ENCODE measurements at regions not wholly inside any gene's neighbourhood (a gene's known extent, or its start where the extent isn't known, plus 50 kb on each side); places are given as distances from the start of the nearest gene placed in this dataset.

DNA sequence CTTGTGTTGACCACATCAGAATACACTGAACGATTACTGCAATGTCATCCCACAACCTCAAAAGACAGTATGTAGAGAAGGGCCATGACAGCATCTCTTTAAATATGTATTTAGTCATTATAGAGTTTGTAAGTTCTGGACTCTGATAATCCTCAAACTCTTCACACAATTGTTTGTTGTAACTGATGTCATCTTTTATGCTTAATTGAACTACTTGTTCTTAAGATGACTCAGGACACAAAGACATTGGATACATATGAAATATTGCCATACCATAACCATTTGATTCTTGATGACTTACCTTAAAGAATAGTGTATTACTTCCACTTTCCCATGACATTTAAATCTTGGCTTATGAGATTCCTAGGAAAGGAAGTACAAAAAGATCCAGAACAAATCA, 347.6 kb downstream of the KLF5 start:
- no peaks in the 10 kb centered on the region for H4K20me1 ChIP-seq
- no peak overlapping the region for H3K4me2 ChIP-seq
- peaks cover 0 to 4% (median 0%) of the 10 kb centered on the region in 10 experiments; a peak in 1 of 20 replicates for H3K4me1 ChIP-seq
- H3K9ac ChIP-seq = no peak overlapping the region
- H3K27ac ChIP-seq = no peak overlapping the region
- H3K36me3 ChIP-seq = no peaks in the 10 kb centered on the region
- no peak overlapping the region for H3K4me3 ChIP-seq
- H3K9me3 ChIP-seq (replicated peaks in 1 of 11) = no peaks in the 10 kb centered on the region
- no peak for TF ChIP-seq Cebpa-rat (IDR thresholded peaks at IDR 0.05)
- no peaks in the 10 kb centered on the region for H3K27me3 ChIP-seq

DNA sequence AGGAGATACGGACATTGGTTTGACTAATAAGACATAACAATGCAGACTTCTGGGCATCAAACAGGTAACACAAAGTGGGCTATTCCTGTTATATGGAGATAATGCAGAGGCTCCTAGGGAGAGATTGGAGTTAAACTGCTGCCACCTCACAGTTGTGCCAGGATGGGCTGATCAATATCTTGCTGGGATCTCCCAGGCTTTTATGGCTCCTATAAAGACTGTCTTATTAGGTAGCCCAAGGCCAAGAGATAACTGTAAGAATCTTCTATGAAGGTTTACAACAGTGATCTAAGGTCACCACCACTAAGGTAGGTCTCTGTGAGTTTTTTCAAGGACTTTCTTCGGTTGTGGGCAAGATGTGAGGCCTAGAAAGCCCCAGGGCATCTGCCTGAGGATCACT, 345.8 kb downstream of the KLF5 start:
- no peak for TF ChIP-seq Cebpa-rat (IDR thresholded peaks at IDR 0.05)
- Histone ChIP-seq H3K9ac (no peak overlapping the region), H3K4me1 (peaks cover 0 to 4% (median 0%) of the 10 kb centered on the region in 10 experiments; a peak in 1 of 20 replicates), H3K36me3 (no peaks in the 10 kb centered on the region), H3K4me2 (no peak overlapping the region), H3K27me3 (no peaks in the 10 kb centered on the region), H4K20me1 (no peaks in the 10 kb centered on the region), H3K9me3 (replicated peaks in 1 of 11) (no peaks in the 10 kb centered on the region), H3K27ac (no peak overlapping the region), H3K4me3 (no peak overlapping the region)

DNA sequence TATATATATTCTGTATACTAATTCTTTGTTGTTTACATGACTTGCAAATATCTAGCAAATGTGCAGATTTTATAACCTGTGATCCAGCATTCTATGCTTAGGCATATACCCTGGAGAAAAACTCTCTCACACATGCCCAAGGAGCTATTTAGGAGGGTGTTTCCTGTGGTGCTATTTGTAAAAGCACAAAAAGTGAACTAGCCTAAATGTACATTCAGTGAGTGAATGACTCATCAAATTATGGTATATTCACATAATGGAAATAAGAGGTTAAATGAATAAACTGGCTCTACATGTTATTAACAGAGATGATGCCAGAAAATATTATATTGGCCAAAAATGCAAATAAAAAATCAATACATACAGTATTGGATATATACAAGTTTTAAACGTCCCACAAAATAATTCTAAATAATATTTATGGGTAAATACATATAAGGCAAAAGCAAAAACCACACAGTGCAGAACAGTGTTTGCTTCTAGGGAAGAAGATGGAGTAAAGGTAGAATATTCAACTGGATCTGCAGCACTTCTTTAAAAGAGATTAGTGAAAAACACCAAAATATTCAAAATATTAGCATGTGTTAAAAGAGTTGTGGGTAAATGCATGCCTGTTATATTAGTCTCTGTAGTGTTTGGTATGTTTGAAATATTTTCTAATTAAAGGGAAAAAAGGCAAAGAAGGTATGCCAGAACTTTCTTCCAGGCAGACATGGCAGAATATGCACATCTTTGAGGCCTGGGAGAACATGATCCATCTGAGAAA, 344.7 kb downstream of the KLF5 start:
- Histone ChIP-seq H3K4me3 (no peak overlapping the region), H3K27ac (no peak overlapping the region), H3K9me3 (replicated peaks in 1 of 11) (no peaks in the 10 kb centered on the region), H4K20me1 (no peaks in the 10 kb centered on the region), H3K4me1 (peaks cover 0 to 4% (median 0%) of the 10 kb centered on the region in 10 experiments; a peak in 1 of 20 replicates), H3K4me2 (no peak overlapping the region), H3K27me3 (no peaks in the 10 kb centered on the region), H3K36me3 (no peaks in the 10 kb centered on the region), H3K9ac (no peak overlapping the region)
- no peak for TF ChIP-seq Cebpa-rat (IDR thresholded peaks at IDR 0.05)

DNA sequence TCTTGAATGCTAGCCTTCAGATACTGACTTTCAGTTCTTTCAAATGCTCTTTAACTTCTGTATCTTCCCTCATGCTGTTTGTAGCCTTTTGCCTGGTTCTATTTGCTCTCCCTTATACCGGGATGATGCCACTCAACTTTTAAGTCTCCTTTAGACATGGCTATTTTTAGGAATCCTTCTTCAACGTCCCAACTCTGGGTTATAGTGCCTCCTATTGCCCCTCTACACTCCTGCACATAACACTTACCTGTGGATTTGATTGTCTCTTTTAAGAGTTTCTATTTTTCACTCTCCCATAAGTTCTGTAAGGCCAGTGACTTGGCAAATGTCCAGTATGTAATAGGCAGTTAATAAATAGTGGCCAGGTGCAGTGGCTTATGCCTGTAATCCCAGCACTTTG, 343.0 kb downstream of the KLF5 start:
- H3K9me3 ChIP-seq (replicated peaks in 1 of 11) = no peaks in the 10 kb centered on the region
- no peak overlapping the region for H3K4me2 ChIP-seq
- H3K36me3 ChIP-seq = no peaks in the 10 kb centered on the region
- no peak overlapping the region for H3K27ac ChIP-seq
- no peak overlapping the region for H3K9ac ChIP-seq
- TF ChIP-seq Cebpa-rat (IDR thresholded peaks at IDR 0.05) = no peak
- no peaks in the 10 kb centered on the region for H3K27me3 ChIP-seq
- H3K4me1 ChIP-seq = peaks cover 0 to 4% (median 0%) of the 10 kb centered on the region in 10 experiments; a peak in 1 of 20 replicates
- no peaks in the 10 kb centered on the region for H4K20me1 ChIP-seq
- H3K4me3 ChIP-seq = no peak overlapping the region

DNA sequence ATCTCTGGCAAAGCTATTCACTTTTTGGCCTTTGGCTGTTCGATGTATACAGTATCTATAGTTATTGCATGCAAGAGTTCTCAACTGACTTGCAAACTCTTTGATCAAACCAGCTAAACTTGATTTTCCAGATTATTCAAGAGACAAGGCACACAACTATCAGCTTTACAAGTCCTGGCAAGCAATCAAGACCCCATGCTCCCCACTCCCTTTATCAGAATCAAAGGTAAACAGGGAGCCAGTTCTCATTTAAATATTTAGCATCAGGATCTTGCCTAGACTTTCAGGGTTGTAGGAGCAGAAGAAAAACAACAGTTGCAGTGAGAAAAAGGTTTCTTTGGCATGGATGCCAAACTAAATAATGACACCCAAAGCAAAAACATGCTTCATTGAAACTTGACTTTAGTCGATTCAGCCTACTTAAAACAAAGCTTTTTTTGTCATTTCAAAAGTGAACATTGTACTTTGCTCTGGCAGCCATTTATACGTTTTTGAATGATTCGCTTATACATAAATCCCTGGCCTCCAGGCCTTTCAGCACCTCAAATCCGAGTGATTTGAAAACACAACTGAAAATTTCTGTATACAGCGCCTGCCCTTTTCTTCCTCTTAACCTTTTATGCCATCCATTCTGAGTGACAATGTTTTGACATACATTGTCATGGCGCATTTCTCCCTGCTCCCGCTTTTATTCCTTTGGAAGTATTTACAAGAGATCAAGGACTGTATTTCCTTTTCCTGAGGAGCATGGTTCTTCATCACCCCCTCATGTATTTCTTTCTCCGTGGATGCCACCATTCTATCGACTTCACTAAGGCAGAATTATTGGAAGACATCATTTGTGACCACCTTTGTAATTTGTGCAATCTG, 340.8 kb downstream of the KLF5 start:
- Histone ChIP-seq H4K20me1 (no peaks in the 10 kb centered on the region), H3K9ac (no peak overlapping the region), H3K9me3 (replicated peaks in 1 of 11) (no peaks in the 10 kb centered on the region), H3K27me3 (no peaks in the 10 kb centered on the region), H3K4me2 (no peak overlapping the region), H3K36me3 (no peaks in the 10 kb centered on the region), H3K4me1 (peaks cover 0 to 4% (median 0%) of the 10 kb centered on the region in 10 experiments; a peak in 1 of 20 replicates), H3K4me3 (no peak overlapping the region), H3K27ac (no peak overlapping the region)
- no peak for TF ChIP-seq Cebpa-rat (IDR thresholded peaks at IDR 0.05)

DNA sequence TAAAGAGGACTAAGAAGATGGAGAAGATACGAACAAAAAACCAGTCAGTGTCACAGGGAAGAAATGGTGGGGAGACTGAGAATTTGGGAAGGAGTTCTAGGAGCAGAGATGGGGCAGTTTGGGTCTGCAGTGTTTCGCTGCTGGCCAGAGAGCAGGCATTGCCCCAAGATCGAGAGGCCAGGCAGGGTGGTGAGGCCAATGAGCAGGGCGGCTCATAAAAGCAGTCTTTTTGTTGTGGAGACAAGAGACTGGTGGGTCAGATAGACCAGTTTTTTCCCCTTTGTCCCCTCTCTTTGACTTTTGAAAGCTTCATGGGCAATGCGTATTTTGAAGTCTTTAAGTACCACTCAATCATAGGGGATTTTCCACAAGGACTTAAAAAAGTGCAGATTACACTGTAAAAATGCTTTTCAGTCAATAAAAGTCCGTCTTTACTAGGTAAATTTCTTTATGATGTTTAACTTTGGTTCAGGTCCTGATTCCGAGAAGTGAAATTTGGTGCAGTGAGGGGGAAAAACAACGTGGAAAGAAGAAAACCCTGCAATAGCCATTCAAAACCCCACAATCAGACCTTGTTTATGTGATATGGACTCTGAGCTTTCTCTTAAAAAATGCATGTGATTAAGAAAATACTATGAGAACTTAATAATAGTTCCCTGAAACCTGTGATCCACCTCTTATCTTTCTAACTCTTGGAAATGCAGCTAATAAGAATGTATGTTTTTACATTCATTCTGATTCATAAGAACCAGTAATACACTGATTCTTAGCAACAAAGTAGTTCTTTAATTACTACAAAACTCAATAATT, 338.9 kb downstream of the KLF5 start:
- Histone ChIP-seq H3K36me3 (no peaks in the 10 kb centered on the region), H3K27ac (no peak overlapping the region), H3K9ac (no peak overlapping the region), H3K4me3 (no peak overlapping the region), H3K9me3 (replicated peaks in 1 of 11) (no peaks in the 10 kb centered on the region), H3K27me3 (no peaks in the 10 kb centered on the region), H4K20me1 (no peaks in the 10 kb centered on the region), H3K4me1 (no peaks in the 10 kb centered on the region), H3K4me2 (no peak overlapping the region)
- TF ChIP-seq Cebpa-rat (IDR thresholded peaks at IDR 0.05) = no peak

DNA sequence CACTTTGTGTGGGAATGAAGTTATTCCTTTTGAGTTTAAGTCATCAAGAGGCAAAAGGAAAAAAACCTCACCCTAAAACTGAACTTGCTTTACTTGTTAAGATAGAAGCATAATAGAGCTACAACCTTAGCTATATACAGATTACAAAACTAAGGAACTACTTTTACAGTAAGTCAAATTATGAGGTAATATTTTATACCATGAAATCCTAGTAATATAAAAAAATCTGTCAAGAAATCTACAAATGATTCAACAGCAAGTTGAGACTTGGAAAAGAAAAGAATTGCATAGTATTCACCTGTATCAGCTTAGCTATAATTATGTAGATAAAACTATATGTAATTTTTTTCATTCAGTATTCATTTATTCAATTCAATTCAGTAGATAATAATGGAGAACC, 335.3 kb downstream of the KLF5 start:
- Histone ChIP-seq H4K20me1 (no peaks in the 10 kb centered on the region), H3K9me3 (replicated peaks in 1 of 11) (no peaks in the 10 kb centered on the region; a peak in 1 of 22 replicates), H3K27ac (no peak overlapping the region), H3K4me1 (no peaks in the 10 kb centered on the region), H3K27me3 (no peaks in the 10 kb centered on the region), H3K4me2 (no peak overlapping the region), H3K9ac (no peak overlapping the region), H3K36me3 (no peaks in the 10 kb centered on the region), H3K4me3 (no peak overlapping the region)
- no peak for TF ChIP-seq Cebpa-rat (IDR thresholded peaks at IDR 0.05)

DNA sequence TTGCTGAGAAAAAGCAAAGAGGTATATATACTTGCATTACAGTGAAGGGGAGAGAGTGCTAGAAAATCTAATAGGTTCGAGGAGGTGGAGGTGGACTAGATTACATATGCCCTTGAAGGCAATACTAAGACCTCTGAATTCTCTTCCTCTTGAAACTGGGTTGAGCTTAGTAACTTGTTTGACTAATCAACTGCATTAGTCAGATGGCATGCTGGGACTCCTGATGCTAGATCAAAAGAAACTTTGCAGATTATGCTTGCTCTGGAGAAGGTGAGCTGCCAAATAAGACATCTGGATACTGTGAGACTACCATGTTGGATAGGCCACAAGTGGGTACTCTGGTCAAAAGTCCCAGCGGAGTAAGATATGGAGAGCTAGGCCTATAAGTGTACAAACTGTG, 331.3 kb downstream of the KLF5 start:
- Histone ChIP-seq H3K36me3 (no peaks in the 10 kb centered on the region), H3K4me3 (no peak overlapping the region), H3K27ac (no peak overlapping the region), H3K9ac (no peak overlapping the region), H3K9me3 (replicated peaks in 1 of 11) (peaks cover 0 to 6% (median 0%) of the 10 kb centered on the region in 11 experiments; a peak in 1 of 22 replicates), H3K4me1 (no peaks in the 10 kb centered on the region), H4K20me1 (no peaks in the 10 kb centered on the region), H3K4me2 (no peak overlapping the region), H3K27me3 (no peaks in the 10 kb centered on the region)
- no peak for TF ChIP-seq Cebpa-rat (IDR thresholded peaks at IDR 0.05)

DNA sequence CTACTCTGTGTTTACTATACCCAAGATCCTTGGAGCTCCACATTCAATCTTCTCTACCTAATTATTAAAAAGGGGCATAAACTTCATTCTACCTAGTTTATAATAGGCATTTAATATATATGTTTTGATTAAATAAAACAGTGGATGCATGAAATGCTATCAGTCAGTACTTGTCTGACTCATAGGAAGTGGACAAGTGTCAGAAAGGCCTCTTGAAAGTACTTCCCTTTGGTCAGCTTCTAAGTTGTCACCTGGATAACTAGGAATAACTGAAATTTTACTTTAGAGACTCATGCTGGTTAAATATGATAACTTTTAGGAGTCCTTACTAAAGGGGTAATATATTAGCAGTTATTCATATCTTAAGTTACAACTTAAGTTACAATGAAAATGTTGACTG, 329.8 kb downstream of the KLF5 start:
- Histone ChIP-seq H3K27me3 (no peaks in the 10 kb centered on the region), H3K9ac (no peak overlapping the region), H3K4me3 (no peak overlapping the region), H3K27ac (no peak overlapping the region), H4K20me1 (no peaks in the 10 kb centered on the region), H3K4me1 (no peaks in the 10 kb centered on the region), H3K36me3 (no peaks in the 10 kb centered on the region), H3K4me2 (no peak overlapping the region), H3K9me3 (replicated peaks in 1 of 11) (peaks cover 0 to 6% (median 0%) of the 10 kb centered on the region in 11 experiments; a peak in 1 of 22 replicates)
- no peak for TF ChIP-seq Cebpa-rat (IDR thresholded peaks at IDR 0.05)

All from BLaER1 treated with 17β-estradiol and CSF1 and Interleukin-3, amounts not matched to agents 10 nM and 100 nM (cell line).